Colonic mucosa (tissue), 4 donors: ENCODE measurements at regions not wholly inside any gene's neighbourhood (a gene's known extent, or its start where the extent isn't known, plus 50 kb on each side); places are given as distances from the start of the nearest gene placed in this dataset.

Experiments
- DNase-seq: peaks from one replicate; pipeline ENCODE4 v3.0.0-alpha.2; 2020
- H3K27ac ChIP-seq: fragments of 200-600 bp; one replicate; pipeline ENCODE4 v1.8.0; 2021
- H3K27me3 ChIP-seq: fragments of 200-600 bp; one replicate; pipeline ENCODE4 v1.8.0; 2021
- H3K36me3 ChIP-seq: fragments of 200-600 bp; one replicate; pipeline ENCODE4 v1.8.0; 2021
- H3K4me1 ChIP-seq: fragments of 200-600 bp; one replicate; pipeline ENCODE4 v1.8.0; 2021; ENCODE audit warnings: mild to moderate bottlenecking
- H3K4me3 ChIP-seq: fragments of 200-600 bp; one replicate; pipeline ENCODE4 v1.8.0; 2021
- H3K9ac ChIP-seq, 2 donors: one replicate each; pipeline ENCODE4 v1.7.0; 2013; ENCODE audit warnings: control low read depth in 2 of 2, low read depth in 2 of 2, low read length in 2 of 2
- H3K9me3 ChIP-seq: fragments of 200-600 bp; one replicate; pipeline ENCODE4 v1.8.0; 2021
- intact Hi-C: fragments of 100-400 bp; cut with DNase I; formaldehyde crosslinking; loops from one replicate; pipeline ENCODE4 v1.14.1; 2022
- TF ChIP-seq, protein P1 (sequence below): fragments of 200-600 bp; IDR thresholded peaks from one replicate; pipeline ENCODE4 v1.8.0; 2022; ENCODE audit warnings: antibody characterized with exemption, mild to moderate bottlenecking
- donor health status: healthy.
- donor health status: DM: no; HTN: no; CAD: no.
- donor health status: DM: no; HTN: no; CAD: no.

- Histone ChIP-seq H3K4me1 (no peaks in the 10 kb centered on the region), H3K27me3 (no peaks in the 10 kb centered on the region), H3K4me3 (no peak overlapping the region), H3K9me3 (no peaks in the 10 kb centered on the region), H3K27ac (no peak overlapping the region), H3K36me3 (no peaks in the 10 kb centered on the region), H3K9ac (no peak overlapping the region)
- intact Hi-C loops = no loop called here
- TF ChIP-seq, protein P1, sequence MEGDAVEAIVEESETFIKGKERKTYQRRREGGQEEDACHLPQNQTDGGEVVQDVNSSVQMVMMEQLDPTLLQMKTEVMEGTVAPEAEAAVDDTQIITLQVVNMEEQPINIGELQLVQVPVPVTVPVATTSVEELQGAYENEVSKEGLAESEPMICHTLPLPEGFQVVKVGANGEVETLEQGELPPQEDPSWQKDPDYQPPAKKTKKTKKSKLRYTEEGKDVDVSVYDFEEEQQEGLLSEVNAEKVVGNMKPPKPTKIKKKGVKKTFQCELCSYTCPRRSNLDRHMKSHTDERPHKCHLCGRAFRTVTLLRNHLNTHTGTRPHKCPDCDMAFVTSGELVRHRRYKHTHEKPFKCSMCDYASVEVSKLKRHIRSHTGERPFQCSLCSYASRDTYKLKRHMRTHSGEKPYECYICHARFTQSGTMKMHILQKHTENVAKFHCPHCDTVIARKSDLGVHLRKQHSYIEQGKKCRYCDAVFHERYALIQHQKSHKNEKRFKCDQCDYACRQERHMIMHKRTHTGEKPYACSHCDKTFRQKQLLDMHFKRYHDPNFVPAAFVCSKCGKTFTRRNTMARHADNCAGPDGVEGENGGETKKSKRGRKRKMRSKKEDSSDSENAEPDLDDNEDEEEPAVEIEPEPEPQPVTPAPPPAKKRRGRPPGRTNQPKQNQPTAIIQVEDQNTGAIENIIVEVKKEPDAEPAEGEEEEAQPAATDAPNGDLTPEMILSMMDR = no peak
- no peak for DNase-seq
Observed at GRCh38 chr4:178671766-178672165, 1229.5 kb upstream of the AGA start.

- DNase-seq = no peak
- intact Hi-C loops = no loop called here
- H3K27ac ChIP-seq = no peak overlapping the region
- no peak overlapping the region for H3K9ac ChIP-seq
- H3K27me3 ChIP-seq = no peaks in the 10 kb centered on the region
- H3K4me3 ChIP-seq = no peak overlapping the region
- no peaks in the 10 kb centered on the region for H3K36me3 ChIP-seq
- no peaks in the 10 kb centered on the region for H3K9me3 ChIP-seq
- H3K4me1 ChIP-seq = no peaks in the 10 kb centered on the region
- TF ChIP-seq, protein P1 = no peak
Observed at GRCh38 chr4:178672512-178672911, 1230.3 kb upstream of the AGA start.

GRCh38 chr4:178681871-178682270 lies 1239.6 kb upstream of the AGA start:
- no peaks in the 10 kb centered on the region for H3K36me3 ChIP-seq
- H3K9ac ChIP-seq = no peak overlapping the region
- no peak for DNase-seq
- no peak overlapping the region for H3K4me3 ChIP-seq
- H3K9me3 ChIP-seq = no peaks in the 10 kb centered on the region
- H3K4me1 ChIP-seq = no peaks in the 10 kb centered on the region
- intact Hi-C loops = no loop called here
- no peaks in the 10 kb centered on the region for H3K27me3 ChIP-seq
- TF ChIP-seq, protein P1 = no peak
- H3K27ac ChIP-seq = no peak overlapping the region

GRCh38 chr4:178689926-178690325 lies 1247.7 kb upstream of the AGA start:
- H3K27me3 ChIP-seq = no peaks in the 10 kb centered on the region
- no peak overlapping the region for H3K9ac ChIP-seq
- no peak overlapping the region for H3K4me3 ChIP-seq
- TF ChIP-seq, protein P1 = no peak
- no peaks in the 10 kb centered on the region for H3K4me1 ChIP-seq
- no peaks in the 10 kb centered on the region for H3K9me3 ChIP-seq
- H3K36me3 ChIP-seq = no peaks in the 10 kb centered on the region
- no peak for DNase-seq
- intact Hi-C loops = no loop called here
- H3K27ac ChIP-seq = no peak overlapping the region

GRCh38 chr4:178693816-178694215 lies 1251.6 kb upstream of the AGA start:
- intact Hi-C loops = no loop called here
- Histone ChIP-seq H3K4me1 (no peaks in the 10 kb centered on the region), H3K27me3 (no peaks in the 10 kb centered on the region), H3K9me3 (no peaks in the 10 kb centered on the region), H3K4me3 (no peak overlapping the region), H3K36me3 (no peaks in the 10 kb centered on the region), H3K27ac (no peak overlapping the region), H3K9ac (no peak overlapping the region)
- DNase-seq = no peak
- TF ChIP-seq, protein P1 = no peak

DNA sequence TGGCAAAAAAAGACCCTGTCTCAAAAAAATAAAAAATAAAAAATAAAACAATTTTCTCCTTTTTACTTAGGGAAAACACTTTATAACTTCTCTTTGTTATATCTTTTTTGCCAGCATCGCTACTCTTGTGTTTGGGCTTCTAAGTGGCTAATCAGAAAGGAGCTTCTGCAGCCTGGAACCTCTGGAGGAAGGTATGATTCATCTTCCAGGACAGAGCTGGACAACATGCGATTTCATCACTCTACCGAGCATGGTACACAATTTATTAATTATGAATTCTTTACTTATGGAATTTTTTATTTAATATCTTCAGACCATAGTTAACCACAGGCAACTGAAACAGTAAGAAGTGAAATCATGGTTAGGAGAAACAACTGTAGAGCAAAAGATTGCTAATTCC lies 1254.3 kb upstream of the AGA start:
- Histone ChIP-seq H3K4me3 (no peak overlapping the region), H3K4me1 (no peaks in the 10 kb centered on the region), H3K9me3 (no peaks in the 10 kb centered on the region), H3K27ac (no peak overlapping the region), H3K27me3 (no peaks in the 10 kb centered on the region), H3K9ac (no peak overlapping the region), H3K36me3 (no peaks in the 10 kb centered on the region)
- TF ChIP-seq, protein P1 = no peak
- intact Hi-C loops = no loop called here
- DNase-seq = no peak
